Progenitor cell of endocrine pancreas (in vitro differentiated cells): ENCODE measurements at regions not wholly inside any gene's neighbourhood (a gene's known extent, or its start where the extent isn't known, plus 50 kb on each side); places are given as distances from the start of the nearest gene placed in this dataset.

Experiments used
- DNase-seq: peaks from one replicate; pipeline ENCODE4 v3.0.0; 2021; ENCODE audit warnings: low spot score; ENCODE audit not compliant: unreplicated experiment
- H3K27ac Mint-ChIP-seq: 2 replicates; pipeline ENCODE4 v1.8.0; 2021; ENCODE audit warnings: mild to moderate bottlenecking, moderate library complexity, mixed read lengths
- H3K27me3 Mint-ChIP-seq: 2 replicates; pipeline ENCODE4 v1.8.0; 2021; ENCODE audit warnings: mixed read lengths
- H3K36me3 Mint-ChIP-seq: 2 replicates; pipeline ENCODE4 v1.8.0; 2022; ENCODE audit warnings: mixed read lengths; ENCODE audit not compliant: insufficient read depth
- H3K4me1 Mint-ChIP-seq: 2 replicates; pipeline ENCODE4 v1.8.0; 2021; ENCODE audit warnings: low read depth, mixed read lengths
- H3K4me3 Mint-ChIP-seq: 2 replicates; pipeline ENCODE4 v1.8.0; 2021; ENCODE audit warnings: low read depth, mild to moderate bottlenecking, moderate library complexity, mixed read lengths
- H3K9me3 Mint-ChIP-seq: 2 replicates; pipeline ENCODE4 v1.8.0; 2021; ENCODE audit warnings: low read depth, mixed read lengths
- CTCF ChIP-seq: fragments of 200-600 bp; sonication (generic); IDR thresholded peaks from one replicate; pipeline ENCODE4 v1.5.0; 2021; ENCODE audit warnings: antibody characterized with exemption, mild to moderate bottlenecking; ENCODE audit not compliant: unreplicated experiment

GRCh38 chr5:67657055-67657454, 460.5 kb upstream of the CD180 start:
- H3K27ac Mint-ChIP-seq, result no peak overlapping the region
- peaks cover 6% of the 10 kb centered on the region for H3K9me3 Mint-ChIP-seq
- H3K36me3 Mint-ChIP-seq, result no peaks in the 10 kb centered on the region
- H3K27me3 Mint-ChIP-seq, result no peaks in the 10 kb centered on the region
- H3K4me3 Mint-ChIP-seq, result no peak overlapping the region
- TF ChIP-seq CTCF, result no peak
- peaks cover 4% of the 10 kb centered on the region for H3K4me1 Mint-ChIP-seq
- no peak for DNase-seq

GRCh38 chr5:67652201-67652600, 455.6 kb upstream of the CD180 start:
- no peaks in the 10 kb centered on the region for H3K36me3 Mint-ChIP-seq
- no peak overlapping the region for H3K27ac Mint-ChIP-seq
- H3K4me1 Mint-ChIP-seq, result no peaks in the 10 kb centered on the region
- no peaks in the 10 kb centered on the region for H3K9me3 Mint-ChIP-seq
- TF ChIP-seq CTCF, result no peak
- no peak overlapping the region for H3K4me3 Mint-ChIP-seq
- no peaks in the 10 kb centered on the region for H3K27me3 Mint-ChIP-seq
- no peak for DNase-seq

GRCh38 chr5:67651180-67651579, 454.6 kb upstream of the CD180 start:
- Mint-ChIP-seq H3K27ac (no peak overlapping the region), H3K4me3 (no peak overlapping the region)

GRCh38 chr5:67648201-67648671, 451.6 kb upstream of the CD180 start:
- Mint-ChIP-seq H3K9me3 (peaks cover 7% of the 10 kb centered on the region), H3K27ac (no peak overlapping the region), H3K36me3 (no peaks in the 10 kb centered on the region), H3K4me3 (no peak overlapping the region), H3K4me1 (no peaks in the 10 kb centered on the region), H3K27me3 (no peaks in the 10 kb centered on the region)
- no peak for DNase-seq
- TF ChIP-seq CTCF, result no peak

More at GRCh38 chr5:67651180-67651579, 454.6 kb upstream of the CD180 start:
- Mint-ChIP-seq H3K4me1 (no peaks in the 10 kb centered on the region), H3K36me3 (no peaks in the 10 kb centered on the region), H3K27me3 (no peaks in the 10 kb centered on the region), H3K9me3 (no peaks in the 10 kb centered on the region)
- DNase-seq, result no peak
- no peak for TF ChIP-seq CTCF

GRCh38 chr5:67647772-67648171, 451.2 kb upstream of the CD180 start:
- Mint-ChIP-seq H3K9me3 (peaks cover 7% of the 10 kb centered on the region), H3K36me3 (no peaks in the 10 kb centered on the region), H3K27ac (no peak overlapping the region), H3K4me1 (no peaks in the 10 kb centered on the region), H3K4me3 (no peak overlapping the region), H3K27me3 (no peaks in the 10 kb centered on the region)
- no peak for DNase-seq
- no peak for TF ChIP-seq CTCF
